K562 (cell line): ENCODE measurements at regions not wholly inside any gene's neighbourhood (a gene's known extent, or its start where the extent isn't known, plus 50 kb on each side); places are given as distances from the start of the nearest gene placed in this dataset.

Experiments used
- ATAC-seq: fragments of 200-7000 bp; cut with Tn5 transposase; 3 replicates; pipeline ENCODE4 v1.9.1; 2020; ENCODE audit warnings: moderate library complexity
- BruUV-seq: library from RNA; stranded (reverse); fragments of 400-500 nt; replicated peaks from 2 replicates; lab custom pipeline; 2021; lab: Mats Ljungman, UMichigan
- CTCF ChIA-PET: fragments of 300-600 bp; formaldehyde crosslinking; extraction: SDS; loops from one replicate; lab custom pipeline; 2021; ENCODE audit warnings: low intra/inter-chr PET ratio; lab: Yijun Ruan, JAX
- POLR2A ChIA-PET: fragments of 300-600, 350-650 bp; sonication (Branson Sonifier 250); formaldehyde crosslinking; extraction: SDS; loops from one replicate; lab custom pipeline; 2021; ENCODE audit warnings: antibody characterized with exemption, inconsistent platforms; lab: Yijun Ruan, JAX
- DNase-seq, 4 experiments: peaks; one replicate each; pipeline versions ENCODE4 v3.0.0 to v3.0.0-alpha.2; 2011 to 2018; ENCODE audit warnings: low spot score in 3 of 4, mixed read lengths in 3 of 4; ENCODE audit errors: extremely low read depth in 1 of 4
- FAIRE-seq: peaks from 2 replicates; lab custom pipeline; 2011; peaks lifted over from hg19 to GRCh38; lab: Jason Lieb, UNC
- H2AFZ ChIP-seq: 2 replicates; pipeline ENCODE4 v1.6.0; 2011; ENCODE audit warnings: low read depth, low read length, control low read depth, inconsistent platforms
- H3K27ac ChIP-seq: fragments of 200-600 bp; 3 replicates; pipeline ENCODE4 v1.8.0; 2011; ENCODE audit warnings: low read depth, mild to moderate bottlenecking, control low read depth, inconsistent platforms, low read length, moderate library complexity, mixed read lengths; ENCODE audit errors: extremely low read depth
- H3K27me3 ChIP-seq, 2 experiments: fragments of 300-600 bp in 1 of 2; 2 replicates in 1 of 2; 3 replicates in 1 of 2; pipeline versions ENCODE4 v1.6.0 to v1.8.0; 2011; ENCODE audit warnings: inconsistent platforms in 2 of 2, low read length in 2 of 2, mild to moderate bottlenecking in 1 of 2, mixed read lengths in 1 of 2, moderate library complexity in 1 of 2; ENCODE audit not compliant: control insufficient read depth in 2 of 2, insufficient read depth in 2 of 2
- H3K36me3 ChIP-seq: fragments of 300-600 bp; 3 replicates; pipeline ENCODE4 v1.8.0; 2011; ENCODE audit warnings: mild to moderate bottlenecking, low read length, inconsistent platforms; ENCODE audit not compliant: control insufficient read depth, insufficient read depth
- H3K4me1 ChIP-seq, 2 experiments: fragments of 200-600 bp in 1 of 2; replicated peaks in 1 of 2; 2 replicates in 1 of 2; 3 replicates in 1 of 2; pipeline versions ENCODE4 v1.5.1 to v1.8.0; 2011; ENCODE audit warnings: inconsistent platforms in 2 of 2, low read length in 2 of 2, mild to moderate bottlenecking in 1 of 2, mixed read lengths in 1 of 2, moderate library complexity in 1 of 2; ENCODE audit not compliant: control insufficient read depth in 2 of 2, insufficient read depth in 2 of 2
- H3K4me2 ChIP-seq: 2 replicates; pipeline ENCODE4 v1.6.1; 2011; ENCODE audit warnings: low read length, control low read depth, inconsistent platforms, mixed read lengths; ENCODE audit not compliant: insufficient read depth
- H3K4me3 ChIP-seq: fragments of 200-600 bp; sonication (generic), shearing (Covaris generic); 2 replicates; pipeline ENCODE4 v1.5.1; 2016; ENCODE audit warnings: control low read depth, inconsistent platforms
- H3K79me2 ChIP-seq: fragments of 200-600 bp; 3 replicates; pipeline ENCODE4 v1.8.0; 2011; ENCODE audit warnings: low read length, inconsistent platforms; ENCODE audit not compliant: control insufficient read depth, insufficient read depth
- H3K9ac ChIP-seq, 2 experiments: 2 replicates each; pipeline versions ENCODE4 v1.6.0 to v1.6.1; 2011; ENCODE audit warnings: low read depth in 2 of 2, low read length in 2 of 2, control low read depth in 1 of 2, inconsistent platforms in 1 of 2, mild to moderate bottlenecking in 1 of 2, mixed read lengths in 1 of 2; ENCODE audit not compliant: insufficient read depth in 1 of 2
- H3K9me1 ChIP-seq: one replicate; pipeline ENCODE4 v1.6.0; 2011; ENCODE audit warnings: inconsistent platforms, mild to moderate bottlenecking, low read length, moderate library complexity; ENCODE audit not compliant: control insufficient read depth, insufficient read depth
- H3K9me3 ChIP-seq: replicated peaks from 2 replicates; pipeline ENCODE4 v1.5.1; 2011; ENCODE audit warnings: low read depth, low read length, inconsistent platforms; ENCODE audit not compliant: control insufficient read depth, insufficient read depth
- H4K20me1 ChIP-seq: replicated peaks from 2 replicates; pipeline ENCODE4 v1.6.1; 2011; ENCODE audit warnings: low read length, inconsistent platforms, mixed read lengths; ENCODE audit not compliant: control insufficient read depth, insufficient read depth
- C11orf30 ChIP-seq: fragments of 450-650 bp; IDR thresholded peaks from 2 replicates; pipeline ENCODE4 v1.6.1; 2016; ENCODE audit warnings: low read depth, mild to moderate bottlenecking
- ESRRA ChIP-seq: fragments of 450-650 bp; IDR thresholded peaks from 2 replicates; pipeline ENCODE4 v1.6.1; 2014; ENCODE audit warnings: low read depth, mild to moderate bottlenecking, moderate library complexity, borderline replicate concordance
- KAT7 ChIP-seq: sonication (generic); formaldehyde crosslinking; IDR thresholded peaks from 2 replicates; pipeline ENCODE4 v1.8.0; 2022; ENCODE audit warnings: missing genetic modification reagents, mild to moderate bottlenecking, borderline replicate concordance
- MAFF ChIP-seq: IDR thresholded peaks from 2 replicates; pipeline ENCODE4 v1.6.1; 2012; ENCODE audit warnings: low read length, improper control_type of control experiment
- MAFG ChIP-seq: fragments of 450-650 bp; conservative IDR thresholded peaks from 2 replicates; pipeline ENCODE4 v1.6.1; 2016; ENCODE audit warnings: missing genetic modification characterization, missing compliant biosample characterization
- MIER1 ChIP-seq: fragments of 450-650 bp; IDR thresholded peaks from 2 replicates; pipeline ENCODE4 v1.6.1; 2016; ENCODE audit warnings: antibody characterized with exemption, mild to moderate bottlenecking, low read depth
- MTA1 ChIP-seq: fragments of 450-650 bp; IDR thresholded peaks from 2 replicates; pipeline ENCODE4 v1.6.1; 2017; ENCODE audit warnings: borderline replicate concordance
- POU5F1 ChIP-seq: fragments of 150-350 bp; IDR thresholded peaks from 2 replicates; pipeline ENCODE4 v1.6.1; 2014; ENCODE audit warnings: borderline replicate concordance, low read length, low read depth, mild to moderate bottlenecking; ENCODE audit not compliant: partially characterized antibody
- RBM17 ChIP-seq: fragments of 200-400 bp; formaldehyde crosslinking; IDR thresholded peaks from 2 replicates; pipeline ENCODE4 v1.6.1; 2017; ENCODE audit warnings: low read depth, mild to moderate bottlenecking, low read length, borderline replicate concordance
- RBM22 ChIP-seq: fragments of 200-400 bp; formaldehyde crosslinking; IDR thresholded peaks from 2 replicates; pipeline ENCODE4 v1.6.1; 2018; ENCODE audit warnings: low read length, low read depth; ENCODE audit not compliant: poor library complexity, severe bottlenecking
- SNIP1 ChIP-seq: fragments of 450-650 bp; IDR thresholded peaks from 2 replicates; pipeline ENCODE4 v1.7.1; 2017; ENCODE audit warnings: low read depth, mild to moderate bottlenecking
- STAT5A ChIP-seq: IDR thresholded peaks from 2 replicates; pipeline ENCODE4 v1.6.1; 2012; ENCODE audit warnings: low read length, inconsistent platforms, borderline replicate concordance
- TGIF2 ChIP-seq: sonication (generic); formaldehyde crosslinking; IDR thresholded peaks from 2 replicates; pipeline ENCODE4 v1.8.1; 2022; ENCODE audit warnings: mild to moderate bottlenecking, missing genetic modification reagents, moderate library complexity
- ZNF3 ChIP-seq: fragments of 250-450 bp; sonication (Bioruptor Pico); IDR thresholded peaks from 2 replicates; pipeline ENCODE4 v1.5.0; 2021; ENCODE audit warnings: mild to moderate bottlenecking, moderate library complexity
- WGBS: fragments of 100-300 bp; shearing (Covaris generic); methylation state at CpG from one replicate; pipeline ENCODE4 v1.1.6; 2016; ENCODE audit warnings: low coverage, mixed read lengths; ENCODE audit not compliant: insufficient coverage; ENCODE audit errors: missing lambda C conversion rate; 5-methylcytosine and 5-hydroxymethylcytosine counted together
- in situ Hi-C: fragments of 300-500 bp; cut with MboI; formaldehyde crosslinking; loops from 4 replicates; pipeline ENCODE4 v1.15.0; 2018; ENCODE audit warnings: inconsistent platforms, mixed read lengths
- intact Hi-C: fragments of 100-400 bp; cut with micrococcal nuclease; formaldehyde crosslinking; loops from 2 replicates; pipeline ENCODE4 v1.14.2; 2022
- TF ChIP-seq, protein P1 (sequence below): fragments of 450-650 bp; IDR thresholded peaks from 2 replicates; pipeline ENCODE4 v1.7.0; 2016; ENCODE audit warnings: borderline replicate concordance
- TF ChIP-seq, protein P2 (sequence below): sonication (generic); formaldehyde crosslinking; IDR thresholded peaks from 2 replicates; pipeline ENCODE4 v1.8.0; 2022; ENCODE audit warnings: mild to moderate bottlenecking, missing genetic modification reagents

DNA sequence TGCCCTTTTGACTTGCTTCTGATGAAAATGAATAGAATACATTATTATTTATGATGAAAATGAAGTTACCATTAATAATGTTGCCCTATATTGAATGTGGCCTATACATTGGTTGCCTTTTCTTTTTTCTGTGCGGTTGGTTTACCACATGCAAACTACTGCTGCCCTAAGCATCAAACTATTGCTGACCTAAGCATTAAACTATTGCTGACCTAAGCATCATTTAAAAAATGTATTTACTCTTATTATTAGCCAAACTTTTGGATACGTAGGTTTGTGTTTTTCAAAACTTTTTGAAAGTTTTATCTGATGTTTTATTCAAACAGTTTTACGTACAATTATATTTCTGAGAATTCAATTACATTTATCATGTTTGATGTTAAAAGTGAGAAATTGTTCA, 76.0 kb upstream of the CDH10 start (continued):
- TF ChIP-seq RBM17 = no peak
- TF ChIP-seq SNIP1 = no peak
- no peak for TF ChIP-seq ESRRA
- TF ChIP-seq MTA1 = no peak
- peak; percentile 66 for TF ChIP-seq MAFG (tag)
- peak; percentile 63; the same call in 1 of the 2 replicates for TF ChIP-seq C11orf30
- peak; percentile 87 for TF ChIP-seq MAFF
- TF ChIP-seq RBM22 = no peak
- TF ChIP-seq, all 486 proteins: peak for 5

DNA sequence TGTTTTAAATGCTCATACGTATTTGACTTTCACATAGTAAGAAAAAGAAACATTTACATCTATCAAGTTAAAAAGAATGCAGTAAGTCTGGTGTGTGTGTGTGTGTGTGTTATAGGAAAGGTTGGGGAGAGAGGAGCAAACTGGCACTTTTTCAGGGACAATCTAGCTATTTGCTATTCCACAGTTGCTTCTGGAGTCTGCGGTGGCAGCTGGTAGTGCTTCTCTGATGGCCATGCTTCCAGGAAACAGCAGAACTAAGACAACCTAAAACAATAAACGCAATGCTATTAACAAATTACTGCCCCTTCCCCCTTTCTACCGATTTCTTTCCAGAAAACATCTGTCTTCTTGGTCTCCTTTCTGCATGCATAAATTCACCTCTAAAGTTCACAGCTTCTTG, 70.0 kb upstream of the CDH10 start:
- no peak for FAIRE-seq
- TF ChIP-seq, protein P1, sequence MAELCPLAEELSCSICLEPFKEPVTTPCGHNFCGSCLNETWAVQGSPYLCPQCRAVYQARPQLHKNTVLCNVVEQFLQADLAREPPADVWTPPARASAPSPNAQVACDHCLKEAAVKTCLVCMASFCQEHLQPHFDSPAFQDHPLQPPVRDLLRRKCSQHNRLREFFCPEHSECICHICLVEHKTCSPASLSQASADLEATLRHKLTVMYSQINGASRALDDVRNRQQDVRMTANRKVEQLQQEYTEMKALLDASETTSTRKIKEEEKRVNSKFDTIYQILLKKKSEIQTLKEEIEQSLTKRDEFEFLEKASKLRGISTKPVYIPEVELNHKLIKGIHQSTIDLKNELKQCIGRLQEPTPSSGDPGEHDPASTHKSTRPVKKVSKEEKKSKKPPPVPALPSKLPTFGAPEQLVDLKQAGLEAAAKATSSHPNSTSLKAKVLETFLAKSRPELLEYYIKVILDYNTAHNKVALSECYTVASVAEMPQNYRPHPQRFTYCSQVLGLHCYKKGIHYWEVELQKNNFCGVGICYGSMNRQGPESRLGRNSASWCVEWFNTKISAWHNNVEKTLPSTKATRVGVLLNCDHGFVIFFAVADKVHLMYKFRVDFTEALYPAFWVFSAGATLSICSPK = no peak
- no peak for TF ChIP-seq STAT5A
- no peak for TF ChIP-seq TGIF2 (CRISPR knock-in tag)
- TF ChIP-seq, protein P2, sequence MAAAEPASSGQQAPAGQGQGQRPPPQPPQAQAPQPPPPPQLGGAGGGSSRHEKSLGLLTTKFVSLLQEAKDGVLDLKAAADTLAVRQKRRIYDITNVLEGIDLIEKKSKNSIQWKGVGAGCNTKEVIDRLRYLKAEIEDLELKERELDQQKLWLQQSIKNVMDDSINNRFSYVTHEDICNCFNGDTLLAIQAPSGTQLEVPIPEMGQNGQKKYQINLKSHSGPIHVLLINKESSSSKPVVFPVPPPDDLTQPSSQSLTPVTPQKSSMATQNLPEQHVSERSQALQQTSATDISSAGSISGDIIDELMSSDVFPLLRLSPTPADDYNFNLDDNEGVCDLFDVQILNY (CRISPR knock-in tag) = no peak
- TF ChIP-seq KAT7 (CRISPR knock-in tag) = no peak
- TF ChIP-seq ZNF3 (CRISPR knock-in tag) = no peak
- no peak for TF ChIP-seq POU5F1
- TF ChIP-seq MIER1 = no peak

More for the DNA sequence above, 70.0 kb upstream of the CDH10 start:
- WGBS = 0% methylated on average over 4 of the region's 4 CpGs
- ChIA-PET CTCF (no interaction called here), POLR2A (no interaction called here)
- no peaks in the 10 kb centered on the region for H3K4me1 ChIP-seq
- in situ Hi-C loops (no loop called here), intact Hi-C loops (no loop called here)
- H4K20me1 ChIP-seq = no peaks in the 10 kb centered on the region
- H3K9ac ChIP-seq = no peak overlapping the region
- DNase-seq (no peak), ATAC-seq (no peak)
- no peak overlapping the region for H3K27ac ChIP-seq
- H3K9me3 ChIP-seq = no peaks in the 10 kb centered on the region; the same call in 1 of the 2 replicates
- BruUV-seq = no TSS peak
- no peaks in the 10 kb centered on the region for H3K79me2 ChIP-seq
- H3K4me2 ChIP-seq = no peak overlapping the region
- no peaks in the 10 kb centered on the region for H3K9me1 ChIP-seq
- H3K36me3 ChIP-seq = no peaks in the 10 kb centered on the region
- H2AFZ ChIP-seq = no peak overlapping the region
- no peaks in the 10 kb centered on the region for H3K27me3 ChIP-seq
- no peak overlapping the region for H3K4me3 ChIP-seq
